Astrocyte (in vitro differentiated cells and primary cell): ENCODE measurements at regions not wholly inside any gene's neighbourhood (a gene's known extent, or its start where the extent isn't known, plus 50 kb on each side); places are given as distances from the start of the nearest gene placed in this dataset.

ENCODE experiments used
- DNase-seq: peaks from one replicate; pipeline ENCODE4 v3.0.0-alpha.2; 2010; ENCODE audit warnings: low read depth
- FAIRE-seq: peaks from 2 replicates; lab custom pipeline; 2011; peaks lifted over from hg19 to GRCh38; lab: Jason Lieb, UNC
- H2AFZ ChIP-seq: 2 replicates; pipeline ENCODE4 v1.6.0; 2012; ENCODE audit warnings: low read depth, low read length, inconsistent platforms
- H3K27ac ChIP-seq: 2 replicates; pipeline ENCODE4 v1.5.1; 2011; ENCODE audit warnings: low read depth, low read length, inconsistent platforms
- H3K27me3 ChIP-seq: 2 replicates; pipeline ENCODE4 v1.6.0; 2011; ENCODE audit warnings: low read length, inconsistent platforms; ENCODE audit not compliant: insufficient read depth
- H3K36me3 ChIP-seq: 2 replicates; pipeline ENCODE4 v1.5.1; 2011; ENCODE audit warnings: low read length, inconsistent platforms; ENCODE audit not compliant: insufficient read depth
- H3K4me1 ChIP-seq: 2 replicates; pipeline ENCODE4 v1.5.1; 2011; ENCODE audit warnings: low read length, inconsistent platforms; ENCODE audit not compliant: insufficient read depth
- H3K4me2 ChIP-seq: 2 replicates; pipeline ENCODE4 v1.6.0; 2012; ENCODE audit warnings: low read length, inconsistent platforms
- H3K4me3 ChIP-seq: 2 replicates; pipeline ENCODE4 v1.5.1; 2011; ENCODE audit warnings: low read depth, mild to moderate bottlenecking, low read length, inconsistent platforms; ENCODE audit not compliant: insufficient read depth
- H3K79me2 ChIP-seq: 2 replicates; pipeline ENCODE4 v1.6.0; 2012; ENCODE audit warnings: mild to moderate bottlenecking, low read length, inconsistent platforms; ENCODE audit not compliant: insufficient read depth
- H3K9ac ChIP-seq: 2 replicates; pipeline ENCODE4 v1.6.0; 2012; ENCODE audit warnings: mild to moderate bottlenecking, low read length, inconsistent platforms
- H3K9me3 ChIP-seq: 2 replicates; pipeline ENCODE4 v1.5.1; 2012; ENCODE audit warnings: low read depth, mild to moderate bottlenecking, low read length, inconsistent platforms; ENCODE audit not compliant: insufficient read depth
- H4K20me1 ChIP-seq: 2 replicates; pipeline ENCODE4 v1.6.0; 2012; ENCODE audit warnings: low read length, inconsistent platforms; ENCODE audit not compliant: insufficient read depth
- H3K27ac Mint-ChIP-seq: one replicate; pipeline ENCODE4 v1.8.0; 2021; ENCODE audit warnings: mild to moderate bottlenecking, mixed read lengths; ENCODE audit not compliant: unreplicated experiment
- H3K27me3 Mint-ChIP-seq: one replicate; pipeline ENCODE4 v1.8.0; 2021; ENCODE audit warnings: low read depth, mixed read lengths; ENCODE audit not compliant: unreplicated experiment
- H3K36me3 Mint-ChIP-seq: one replicate; pipeline ENCODE4 v1.8.0; 2021; ENCODE audit warnings: low read depth, mixed read lengths; ENCODE audit not compliant: unreplicated experiment
- H3K4me1 Mint-ChIP-seq: one replicate; pipeline ENCODE4 v1.8.0; 2021; ENCODE audit warnings: low read depth, mixed read lengths; ENCODE audit not compliant: unreplicated experiment
- H3K4me3 Mint-ChIP-seq: one replicate; pipeline ENCODE4 v1.8.0; 2021; ENCODE audit warnings: mild to moderate bottlenecking, moderate library complexity, mixed read lengths; ENCODE audit not compliant: unreplicated experiment
- H3K9me3 Mint-ChIP-seq: one replicate; pipeline ENCODE4 v1.8.0; 2021; ENCODE audit warnings: mild to moderate bottlenecking, mixed read lengths; ENCODE audit not compliant: unreplicated experiment
- EZH2 ChIP-seq: IDR thresholded peaks from 2 replicates; pipeline ENCODE4 v1.6.1; 2012; ENCODE audit warnings: mild to moderate bottlenecking, low read length, inconsistent platforms; ENCODE audit not compliant: insufficient read depth
- TF ChIP-seq, protein P1 (sequence below): IDR thresholded peaks from 2 replicates; pipeline ENCODE4 v1.5.1; 2011; ENCODE audit warnings: low read depth, mild to moderate bottlenecking, inconsistent platforms, low read length, moderate library complexity; ENCODE audit not compliant: insufficient read depth

DNA sequence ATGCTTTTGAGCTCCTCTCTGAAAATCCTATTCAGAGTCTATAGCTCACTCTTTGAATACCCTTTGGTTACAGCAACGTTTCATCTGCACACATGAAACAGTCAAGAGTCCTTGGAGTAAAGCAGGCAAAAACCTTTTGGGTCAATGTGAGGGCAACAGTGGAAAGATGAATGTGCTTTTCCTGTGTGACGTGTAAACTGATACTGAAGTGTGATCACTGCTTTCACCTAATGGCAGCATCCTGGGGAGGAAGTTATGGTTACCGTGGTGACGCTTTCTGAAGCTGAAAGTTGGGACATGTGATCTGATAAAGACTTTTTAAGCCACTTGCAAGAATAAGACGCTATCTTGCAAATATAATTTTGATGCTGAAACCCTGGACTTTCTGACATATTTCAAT, 160.0 kb downstream of the SEC16B start:
- no peaks in the 10 kb centered on the region for H3K36me3 ChIP-seq
- no peaks in the 10 kb centered on the region for H3K9me3 ChIP-seq
- no peak overlapping the region for H3K4me3 ChIP-seq
- no peak overlapping the region for H3K27ac ChIP-seq
- Mint-ChIP-seq H3K27ac (no peak overlapping the region), H3K9me3 (peaks cover 15% of the 10 kb centered on the region), H3K27me3 (peaks cover 8% of the 10 kb centered on the region), H3K4me3 (no peak overlapping the region), H3K4me1 (no peaks in the 10 kb centered on the region), H3K36me3 (no peaks in the 10 kb centered on the region)
- H3K79me2 ChIP-seq: no peaks in the 10 kb centered on the region
- no peak overlapping the region for H2AFZ ChIP-seq
- no peak for DNase-seq
- no peak overlapping the region for H3K9ac ChIP-seq
- H3K4me1 ChIP-seq: no peaks in the 10 kb centered on the region
- TF ChIP-seq EZH2: no peak
- TF ChIP-seq, protein P1, sequence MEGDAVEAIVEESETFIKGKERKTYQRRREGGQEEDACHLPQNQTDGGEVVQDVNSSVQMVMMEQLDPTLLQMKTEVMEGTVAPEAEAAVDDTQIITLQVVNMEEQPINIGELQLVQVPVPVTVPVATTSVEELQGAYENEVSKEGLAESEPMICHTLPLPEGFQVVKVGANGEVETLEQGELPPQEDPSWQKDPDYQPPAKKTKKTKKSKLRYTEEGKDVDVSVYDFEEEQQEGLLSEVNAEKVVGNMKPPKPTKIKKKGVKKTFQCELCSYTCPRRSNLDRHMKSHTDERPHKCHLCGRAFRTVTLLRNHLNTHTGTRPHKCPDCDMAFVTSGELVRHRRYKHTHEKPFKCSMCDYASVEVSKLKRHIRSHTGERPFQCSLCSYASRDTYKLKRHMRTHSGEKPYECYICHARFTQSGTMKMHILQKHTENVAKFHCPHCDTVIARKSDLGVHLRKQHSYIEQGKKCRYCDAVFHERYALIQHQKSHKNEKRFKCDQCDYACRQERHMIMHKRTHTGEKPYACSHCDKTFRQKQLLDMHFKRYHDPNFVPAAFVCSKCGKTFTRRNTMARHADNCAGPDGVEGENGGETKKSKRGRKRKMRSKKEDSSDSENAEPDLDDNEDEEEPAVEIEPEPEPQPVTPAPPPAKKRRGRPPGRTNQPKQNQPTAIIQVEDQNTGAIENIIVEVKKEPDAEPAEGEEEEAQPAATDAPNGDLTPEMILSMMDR: no peak
- FAIRE-seq: no peak
- no peaks in the 10 kb centered on the region for H4K20me1 ChIP-seq
- H3K4me2 ChIP-seq: no peak overlapping the region
- H3K27me3 ChIP-seq: no peaks in the 10 kb centered on the region

DNA sequence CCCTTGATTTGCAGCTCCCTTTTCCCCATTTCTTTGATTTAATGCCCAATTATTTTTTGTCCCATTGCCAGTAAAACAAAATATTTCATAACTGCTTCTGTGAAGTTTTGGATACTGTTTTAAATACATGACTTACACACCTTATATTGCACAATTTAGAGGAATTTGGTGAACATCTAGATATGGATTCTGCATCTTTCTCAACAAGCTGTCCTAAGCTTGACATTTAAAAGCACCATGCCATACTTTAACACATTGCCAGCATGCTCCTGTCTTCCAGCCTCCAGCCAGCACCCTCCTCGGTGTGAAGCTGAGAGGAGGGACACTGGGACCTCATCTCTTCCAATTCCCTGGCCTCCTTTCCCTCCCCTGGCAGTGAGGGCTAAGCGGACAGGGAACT, 167.6 kb downstream of the SEC16B start:
- no peak overlapping the region for H3K9ac ChIP-seq
- Mint-ChIP-seq H3K27ac (no peak overlapping the region), H3K4me3 (no peak overlapping the region), H3K27me3 (peaks cover 5% of the 10 kb centered on the region), H3K9me3 (peaks cover 23% of the 10 kb centered on the region), H3K36me3 (no peaks in the 10 kb centered on the region), H3K4me1 (peaks cover 16% of the 10 kb centered on the region)
- TF ChIP-seq, protein P1: no peak
- no peak for TF ChIP-seq EZH2
- no peak overlapping the region for H3K4me2 ChIP-seq
- H3K4me3 ChIP-seq: no peak overlapping the region
- FAIRE-seq (no peak), DNase-seq (no peak)
- no peaks in the 10 kb centered on the region for H3K9me3 ChIP-seq
- no peak overlapping the region for H3K27ac ChIP-seq
- no peaks in the 10 kb centered on the region for H3K79me2 ChIP-seq
- H2AFZ ChIP-seq: no peak overlapping the region
- no peaks in the 10 kb centered on the region for H3K36me3 ChIP-seq
- H3K4me1 ChIP-seq: no peaks in the 10 kb centered on the region
- peaks cover 2% of the 10 kb centered on the region for H3K27me3 ChIP-seq
- H4K20me1 ChIP-seq: no peaks in the 10 kb centered on the region

- Histone ChIP-seq H3K9ac (no peak overlapping the region), H3K79me2 (no peaks in the 10 kb centered on the region), H3K27me3 (peaks cover 2% of the 10 kb centered on the region), H3K27ac (no peak overlapping the region), H3K4me2 (no peak overlapping the region), H3K9me3 (no peaks in the 10 kb centered on the region), H2AFZ (no peak overlapping the region), H4K20me1 (no peaks in the 10 kb centered on the region), H3K36me3 (no peaks in the 10 kb centered on the region), H3K4me1 (no peaks in the 10 kb centered on the region), H3K4me3 (no peak overlapping the region)
- no peaks in the 10 kb centered on the region for H3K36me3 Mint-ChIP-seq
- no peak for DNase-seq
- H3K27me3 Mint-ChIP-seq: peaks cover 5% of the 10 kb centered on the region
- H3K27ac Mint-ChIP-seq: no peak overlapping the region
- TF ChIP-seq EZH2: no peak
- TF ChIP-seq, protein P1: no peak
- peaks cover 21% of the 10 kb centered on the region for H3K4me1 Mint-ChIP-seq
- H3K9me3 Mint-ChIP-seq: peaks cover 24% of the 10 kb centered on the region
- H3K4me3 Mint-ChIP-seq: no peak overlapping the region
- no peak for FAIRE-seq
Measured at GRCh38 chr1:177801790-177802189, 168.1 kb downstream of the SEC16B start.
